H1 (cell line): ENCODE measurements at regions not wholly inside any gene's neighbourhood (a gene's known extent, or its start where the extent isn't known, plus 50 kb on each side); places are given as distances from the start of the nearest gene placed in this dataset.

Source experiments
- CTCF ChIA-PET: fragments of 300-600 bp; sonication (Branson Sonifier 250); formaldehyde crosslinking; loops from one replicate; lab custom pipeline; 2021; ENCODE audit not compliant: partially characterized antibody; lab: Charles Lee
- POLR2A ChIA-PET: fragments of 300-600 bp; sonication (Branson Sonifier 250); formaldehyde crosslinking; loops from one replicate; lab custom pipeline; 2021; ENCODE audit warnings: inconsistent platforms; ENCODE audit not compliant: partially characterized antibody; lab: Charles Lee
- DNase-seq, 2 experiments: peaks; one replicate each; pipeline versions ENCODE4 v3.0.0 to v3.0.0-alpha.2; 2010 to 2022; ENCODE audit warnings: low spot score in 2 of 2, low read depth in 1 of 2, mixed read lengths in 1 of 2
- FAIRE-seq: peaks from 2 replicates; lab custom pipeline; 2011; peaks lifted over from hg19 to GRCh38; lab: Jason Lieb, UNC
- H2AFZ ChIP-seq: 2 replicates; pipeline ENCODE4 v1.8.1; 2012; ENCODE audit warnings: low read length, inconsistent platforms
- H2AK5ac ChIP-seq: 2 replicates; pipeline ENCODE4 v1.6.1; 2013; ENCODE audit warnings: low read depth, low read length
- H2BK120ac ChIP-seq: replicated peaks from 2 replicates; pipeline ENCODE3; 2013; ENCODE audit warnings: low read depth, low read length, inconsistent platforms
- H2BK12ac ChIP-seq: 2 replicates; pipeline ENCODE4 v1.6.1; 2013; ENCODE audit warnings: low read depth, low read length
- H2BK15ac ChIP-seq: 2 replicates; pipeline ENCODE4 v1.6.1; 2013; ENCODE audit warnings: low read length
- H2BK20ac ChIP-seq: 2 replicates; pipeline ENCODE4 v1.6.1; 2013; ENCODE audit warnings: low read length
- H2BK5ac ChIP-seq: 2 replicates; pipeline ENCODE4 v1.6.1; 2013; ENCODE audit warnings: low read depth, low read length
- H3K14ac ChIP-seq: 2 replicates; pipeline ENCODE4 v1.6.1; 2013; ENCODE audit warnings: inconsistent platforms; ENCODE audit not compliant: insufficient read length
- H3K18ac ChIP-seq: 2 replicates; pipeline ENCODE4 v1.6.1; 2013; ENCODE audit warnings: low read length; ENCODE audit errors: extremely low read depth
- H3K23ac ChIP-seq: 2 replicates; pipeline ENCODE4 v1.6.1; 2013; ENCODE audit warnings: inconsistent platforms; ENCODE audit not compliant: insufficient read length
- H3K23me2 ChIP-seq: 2 replicates; pipeline ENCODE4 v1.6.1; 2013; ENCODE audit warnings: low read depth, low read length
- H3K27ac ChIP-seq: 2 replicates; pipeline ENCODE4 v1.6.1; 2011; ENCODE audit warnings: low read depth, low read length, inconsistent platforms
- H3K27me3 ChIP-seq, 4 experiments: replicated peaks in 1 of 4; 1 replicate in 1 of 4; 2 replicates in 3 of 4; pipeline versions ENCODE4 v1.6.1 to v1.8.1; 2011 to 2013; ENCODE audit warnings: low read length in 3 of 4, mild to moderate bottlenecking in 3 of 4, inconsistent platforms in 2 of 4, mixed read lengths in 2 of 4, moderate library complexity in 1 of 4; ENCODE audit not compliant: control insufficient read depth in 3 of 4, insufficient read depth in 3 of 4; ENCODE audit errors: extremely low read depth in 1 of 4
- H3K36me3 ChIP-seq, 4 experiments: 2 replicates each; pipeline versions ENCODE4 v1.6.1 to v1.8.1; 2011 to 2013; ENCODE audit warnings: mild to moderate bottlenecking in 4 of 4, low read length in 3 of 4, moderate library complexity in 2 of 4, control low read depth in 1 of 4, inconsistent platforms in 1 of 4; ENCODE audit not compliant: insufficient read depth in 4 of 4, control insufficient read depth in 2 of 4
- H3K4ac ChIP-seq: replicated peaks from 2 replicates; pipeline ENCODE3; 2013; ENCODE audit warnings: low read length, low read depth, mixed read lengths, inconsistent platforms; ENCODE audit not compliant: insufficient read length
- H3K4me1 ChIP-seq, 4 experiments: replicated peaks in 1 of 4; 1 replicate in 1 of 4; 2 replicates in 3 of 4; pipeline versions ENCODE4 v1.6.1 to v1.8.1; 2011 to 2013; ENCODE audit warnings: low read length in 3 of 4, inconsistent platforms in 2 of 4, mixed read lengths in 1 of 4; ENCODE audit not compliant: insufficient read depth in 4 of 4, control insufficient read depth in 3 of 4
- H3K4me2 ChIP-seq, 2 experiments: 2 replicates each; pipeline versions ENCODE4 v1.6.1 to v1.8.1; 2011 to 2013; ENCODE audit warnings: low read depth in 2 of 2, low read length in 2 of 2, control low read depth in 1 of 2, inconsistent platforms in 1 of 2, mild to moderate bottlenecking in 1 of 2; ENCODE audit not compliant: insufficient read depth in 1 of 2
- H3K4me3 ChIP-seq, 4 experiments: fragments of 200-600, 300-600 bp in 1 of 4; sonication (generic), shearing (Covaris generic), sonication (Bioruptor Twin) in 1 of 4; 2 replicates each; pipeline versions ENCODE4 v1.5.1 to v1.8.1; 2011 to 2016; ENCODE audit warnings: low read length in 4 of 4, low read depth in 3 of 4, control low read depth in 2 of 4, inconsistent platforms in 2 of 4, mild to moderate bottlenecking in 2 of 4, mixed read lengths in 1 of 4, moderate library complexity in 1 of 4; ENCODE audit not compliant: insufficient read depth in 2 of 4; ENCODE audit errors: extremely low read depth in 1 of 4
- H3K56ac ChIP-seq: replicated peaks from 2 replicates; pipeline ENCODE3; 2013; ENCODE audit warnings: low read depth, mild to moderate bottlenecking, mixed read lengths, low read length, inconsistent platforms; ENCODE audit not compliant: insufficient read length
- H3K79me1 ChIP-seq: 2 replicates; pipeline ENCODE4 v1.6.1; 2013; ENCODE audit warnings: low read depth, low read length, control low read depth
- H3K79me2 ChIP-seq, 2 experiments: 2 replicates each; pipeline versions ENCODE4 v1.6.1 to v1.8.1; 2012 to 2013; ENCODE audit warnings: low read length in 2 of 2, mild to moderate bottlenecking in 2 of 2, inconsistent platforms in 1 of 2; ENCODE audit not compliant: insufficient read depth in 2 of 2, control insufficient read depth in 1 of 2
- H3K9ac ChIP-seq, 4 experiments: replicated peaks in 1 of 4; 1 replicate in 1 of 4; 2 replicates in 3 of 4; pipeline versions ENCODE4 v1.6.1 to v1.8.1; 2011 to 2013; ENCODE audit warnings: low read depth in 3 of 4, low read length in 3 of 4, control low read depth in 2 of 4, mild to moderate bottlenecking in 2 of 4, moderate library complexity in 2 of 4, inconsistent platforms in 1 of 4; ENCODE audit errors: extremely low read depth in 1 of 4
- H3K9me3 ChIP-seq, 2 experiments: 2 replicates each; pipeline versions ENCODE4 v1.6.1 to v1.8.1; 2012 to 2013; ENCODE audit warnings: mild to moderate bottlenecking in 2 of 2, moderate library complexity in 2 of 2, control low read depth in 1 of 2, inconsistent platforms in 1 of 2, low read depth in 1 of 2, low read length in 1 of 2, mixed read lengths in 1 of 2; ENCODE audit not compliant: insufficient read depth in 2 of 2
- H4K20me1 ChIP-seq, 2 experiments: replicated peaks in 1 of 2; 2 replicates each; pipeline versions ENCODE3 to v1.8.1; 2011 to 2013; ENCODE audit warnings: inconsistent platforms in 2 of 2, low read length in 2 of 2, mild to moderate bottlenecking in 1 of 2; ENCODE audit not compliant: insufficient read depth in 2 of 2, control insufficient read depth in 1 of 2
- H4K5ac ChIP-seq: 2 replicates; pipeline ENCODE4 v1.6.1; 2013; ENCODE audit warnings: low read length, low read depth, mixed read lengths, inconsistent platforms; ENCODE audit not compliant: insufficient read length
- H4K8ac ChIP-seq: 2 replicates; pipeline ENCODE4 v1.8.0; 2013; ENCODE audit warnings: mild to moderate bottlenecking, moderate library complexity, low read length, inconsistent platforms; ENCODE audit not compliant: insufficient read depth; ENCODE audit errors: extremely low read depth
- H4K91ac ChIP-seq: replicated peaks from 2 replicates; pipeline ENCODE3; 2013; ENCODE audit warnings: low read length, mixed read lengths, inconsistent platforms; ENCODE audit not compliant: insufficient read length
- BRCA1 ChIP-seq: IDR thresholded peaks from 2 replicates; pipeline ENCODE4 v1.6.1; 2012; ENCODE audit warnings: low read depth, low read length, improper control_type of control experiment
- CBX8 ChIP-seq: fragments of 300-800, 300-1000 bp; sonication (generic); IDR thresholded peaks from 2 replicates; pipeline ENCODE4 v1.7.1; 2016; ENCODE audit warnings: low read depth, low read length, borderline replicate concordance
- MAFK ChIP-seq: IDR thresholded peaks from 2 replicates; pipeline ENCODE4 v1.6.1; 2012; ENCODE audit warnings: low read depth, mild to moderate bottlenecking, improper control_type of control experiment, low read length
- RBBP5 ChIP-seq: IDR thresholded peaks from 2 replicates; pipeline ENCODE4 v1.7.1; 2012; ENCODE audit warnings: low read depth, mild to moderate bottlenecking, inconsistent platforms, low read length, moderate library complexity, borderline replicate concordance
- SIN3A ChIP-seq, 2 experiments: IDR thresholded peaks in 1 of 2; conservative IDR thresholded peaks in 1 of 2; 2 replicates each; pipeline ENCODE4 v1.6.1; 2011 to 2012; ENCODE audit warnings: low read length in 2 of 2, improper control_type of control experiment in 1 of 2, low read depth in 1 of 2, mild to moderate bottlenecking in 1 of 2
- SP4 ChIP-seq: IDR thresholded peaks from 2 replicates; pipeline ENCODE4 v1.6.1; 2012; ENCODE audit warnings: low read length, inconsistent platforms
- ZNF274 ChIP-seq: IDR thresholded peaks from 2 replicates; pipeline ENCODE4 v1.7.0; 2012; ENCODE audit warnings: low read length, borderline replicate concordance; ENCODE audit errors: extremely low read depth
- WGBS, 2 experiments: shearing (Covaris generic) in 1 of 2; methylation state at CpG; one replicate each; pipeline versions ENCODE4 v1.1.6 to v1.1.7; 2013 to 2015; ENCODE audit warnings: low lambda C conversion rate in 2 of 2, mixed read lengths in 2 of 2, inconsistent platforms in 1 of 2, low coverage in 1 of 2, missing lambda C conversion rate in 1 of 2; ENCODE audit not compliant: insufficient replicate concordance in 2 of 2, insufficient coverage in 1 of 2, insufficient read length in 1 of 2; ENCODE audit errors: extremely low coverage in 1 of 2, missing lambda C conversion rate in 1 of 2; 5-methylcytosine and 5-hydroxymethylcytosine counted together
- TF ChIP-seq, protein P1 (sequence below), 3 experiments: IDR thresholded peaks; 1 replicate in 2 of 3; 2 replicates in 1 of 3; pipeline versions ENCODE4 v1.5.1 to v1.6.1; 2011; ENCODE audit warnings: low read length in 3 of 3, mild to moderate bottlenecking in 3 of 3, inconsistent platforms in 2 of 3, low read depth in 1 of 3, moderate library complexity in 1 of 3; ENCODE audit not compliant: insufficient read depth in 1 of 3; ENCODE audit errors: control extremely low read depth in 1 of 3
- TF ChIP-seq, protein P2 (sequence below): IDR thresholded peaks from 2 replicates; pipeline ENCODE4 v1.6.1; 2011; ENCODE audit warnings: low read length, improper control_type of control experiment

DNA sequence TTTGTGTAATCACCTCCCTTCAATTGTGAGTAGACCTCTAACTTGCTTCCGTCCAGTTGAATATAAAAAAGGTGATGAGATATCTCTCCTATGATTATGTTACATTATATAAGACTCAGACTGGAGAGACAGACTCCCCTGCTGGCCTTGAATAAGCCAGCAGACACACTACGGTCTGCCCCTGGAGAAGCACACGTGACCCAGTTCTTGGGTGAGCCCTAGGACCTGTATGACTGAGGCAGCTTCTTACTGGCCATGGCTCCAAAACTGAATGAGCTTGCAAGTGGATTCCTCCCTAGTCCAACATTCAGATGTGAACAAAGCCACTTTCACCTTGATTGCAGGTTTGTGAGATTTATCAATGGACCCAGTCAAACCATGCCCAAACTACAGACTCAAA is 427.9 kb upstream of the DCN start:
- Histone ChIP-seq H2BK5ac (no peak overlapping the region), H3K4me3 (no peak overlapping the region), H3K79me2 (no peaks in the 10 kb centered on the region), H3K18ac (no peak overlapping the region), H3K14ac (no peak overlapping the region), H3K79me1 (no peaks in the 10 kb centered on the region), H2BK12ac (no peak overlapping the region), H2BK15ac (no peak overlapping the region), H4K20me1 (no peaks in the 10 kb centered on the region), H2BK20ac (no peak overlapping the region), H3K23ac (no peak overlapping the region), H2BK120ac (no peak overlapping the region), H3K27ac (no peak overlapping the region), H3K9me3 (no peaks in the 10 kb centered on the region), H3K23me2 (no peaks in the 10 kb centered on the region), H2AK5ac (no peak overlapping the region), H3K27me3 (no peaks in the 10 kb centered on the region), H4K5ac (no peak overlapping the region), H2AFZ (no peak overlapping the region), H3K4ac (no peak overlapping the region), H3K4me1 (no peaks in the 10 kb centered on the region), H4K91ac (no peak overlapping the region), H4K8ac (no peak overlapping the region), H3K4me2 (no peak overlapping the region), H3K56ac (no peak overlapping the region), H3K36me3 (no peaks in the 10 kb centered on the region), H3K9ac (no peak overlapping the region)
- no peak for FAIRE-seq
- WGBS, 2 experiments, result 88% methylated on average over 3 of the region's 3 CpGs; no CpG with 5 or more reads in 1 of the 2 experiments
- ChIA-PET POLR2A (no interaction called here), CTCF (no interaction called here)
- DNase-seq, result no peak
- TF ChIP-seq, protein P1, sequence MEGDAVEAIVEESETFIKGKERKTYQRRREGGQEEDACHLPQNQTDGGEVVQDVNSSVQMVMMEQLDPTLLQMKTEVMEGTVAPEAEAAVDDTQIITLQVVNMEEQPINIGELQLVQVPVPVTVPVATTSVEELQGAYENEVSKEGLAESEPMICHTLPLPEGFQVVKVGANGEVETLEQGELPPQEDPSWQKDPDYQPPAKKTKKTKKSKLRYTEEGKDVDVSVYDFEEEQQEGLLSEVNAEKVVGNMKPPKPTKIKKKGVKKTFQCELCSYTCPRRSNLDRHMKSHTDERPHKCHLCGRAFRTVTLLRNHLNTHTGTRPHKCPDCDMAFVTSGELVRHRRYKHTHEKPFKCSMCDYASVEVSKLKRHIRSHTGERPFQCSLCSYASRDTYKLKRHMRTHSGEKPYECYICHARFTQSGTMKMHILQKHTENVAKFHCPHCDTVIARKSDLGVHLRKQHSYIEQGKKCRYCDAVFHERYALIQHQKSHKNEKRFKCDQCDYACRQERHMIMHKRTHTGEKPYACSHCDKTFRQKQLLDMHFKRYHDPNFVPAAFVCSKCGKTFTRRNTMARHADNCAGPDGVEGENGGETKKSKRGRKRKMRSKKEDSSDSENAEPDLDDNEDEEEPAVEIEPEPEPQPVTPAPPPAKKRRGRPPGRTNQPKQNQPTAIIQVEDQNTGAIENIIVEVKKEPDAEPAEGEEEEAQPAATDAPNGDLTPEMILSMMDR (IDR thresholded peaks at IDR 0.05; ENCODE audit: control extremely low read depth in 1 of 3, insufficient read depth in 1 of 3, low read depth in 1 of 3, low read length in 3 of 3), result no peak
- TF ChIP-seq RBBP5 (no peak), SP4 (no peak), CBX8 (no peak), SIN3A (conservative IDR thresholded peaks at IDR 0.05 in 1 of 2, IDR thresholded peaks at IDR 0.05 in 1 of 2; ENCODE audit: low read depth in 1 of 2, low read length in 2 of 2) (no peak), BRCA1 (no peak), ZNF274 (no peak), MAFK (no peak)
- TF ChIP-seq, protein P2, sequence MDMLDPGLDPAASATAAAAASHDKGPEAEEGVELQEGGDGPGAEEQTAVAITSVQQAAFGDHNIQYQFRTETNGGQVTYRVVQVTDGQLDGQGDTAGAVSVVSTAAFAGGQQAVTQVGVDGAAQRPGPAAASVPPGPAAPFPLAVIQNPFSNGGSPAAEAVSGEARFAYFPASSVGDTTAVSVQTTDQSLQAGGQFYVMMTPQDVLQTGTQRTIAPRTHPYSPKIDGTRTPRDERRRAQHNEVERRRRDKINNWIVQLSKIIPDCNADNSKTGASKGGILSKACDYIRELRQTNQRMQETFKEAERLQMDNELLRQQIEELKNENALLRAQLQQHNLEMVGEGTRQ, result no peak
